ENCODE measurements at regions not wholly inside any gene's neighbourhood (a gene's known extent, or its start where the extent isn't known, plus 50 kb on each side); places are given as distances from the start of the nearest gene placed in this dataset.
A peak's percentile ranks its signal among the peaks of the same experiment; 100 is the strongest.

- TF ChIP-seq CTCF (IDR thresholded peaks at IDR 0.05; ENCODE audit: insufficient read depth, low read depth, low read length): no peak
- no peak for DNase-seq (ENCODE audit: low read depth)
- H3K4me3 ChIP-seq (ENCODE audit: low read depth, low read length): no peak overlapping the region
Observed at GRCh38 chrX:109312757-109313156, 169.1 kb downstream of the GUCY2F start.

GRCh38 chrX:109310031-109310430, 171.9 kb downstream of the GUCY2F start:
- no peak for TF ChIP-seq CTCF (IDR thresholded peaks at IDR 0.05; ENCODE audit: insufficient read depth, low read depth, low read length)
- H3K4me3 ChIP-seq (ENCODE audit: low read depth, low read length): no peak overlapping the region
- no peak for DNase-seq (ENCODE audit: low read depth)

GRCh38 chrX:109301177-109301576, 180.7 kb downstream of the GUCY2F start:
- no peak for TF ChIP-seq CTCF (IDR thresholded peaks at IDR 0.05; ENCODE audit: insufficient read depth, low read depth, low read length)
- H3K4me3 ChIP-seq (ENCODE audit: low read depth, low read length): no peak overlapping the region
- DNase-seq (ENCODE audit: low read depth): no peak

GRCh38 chrX:109300415-109300814, 181.5 kb downstream of the GUCY2F start:
- TF ChIP-seq CTCF (IDR thresholded peaks at IDR 0.05; ENCODE audit: insufficient read depth, low read depth, low read length): no peak
- no peak for DNase-seq (ENCODE audit: low read depth)

GRCh38 chrX:109299091-109299490, 182.8 kb downstream of the GUCY2F start:
- DNase-seq (ENCODE audit: low read depth): no peak
- H3K4me3 ChIP-seq (ENCODE audit: low read depth, low read length): no peak overlapping the region
- no peak for TF ChIP-seq CTCF (IDR thresholded peaks at IDR 0.05; ENCODE audit: insufficient read depth, low read depth, low read length)

More at GRCh38 chrX:109300415-109300814, 181.5 kb downstream of the GUCY2F start:
- H3K4me3 ChIP-seq (ENCODE audit: low read depth, low read length): no peak overlapping the region

GRCh38 chrX:109294097-109294814, 187.6 kb downstream of the GUCY2F start:
- H3K4me3 ChIP-seq (ENCODE audit: low read depth, low read length): no peak overlapping the region
- peak; percentile 0 for DNase-seq (ENCODE audit: low read depth)
- no peak for TF ChIP-seq CTCF (IDR thresholded peaks at IDR 0.05; ENCODE audit: insufficient read depth, low read depth, low read length)

- no peak overlapping the region for H3K4me3 ChIP-seq (ENCODE audit: low read depth, low read length)
- TF ChIP-seq CTCF (IDR thresholded peaks at IDR 0.05; ENCODE audit: insufficient read depth, low read depth, low read length): no peak
- DNase-seq (ENCODE audit: low read depth): no peak
Observed at GRCh38 chrX:109283870-109284269, 198.0 kb downstream of the GUCY2F start.

Data from fibroblast of villous mesenchyme (primary cell).